ENCODE measurements at regions not wholly inside any gene's neighbourhood (a gene's known extent, or its start where the extent isn't known, plus 50 kb on each side); places are given as distances from the start of the nearest gene placed in this dataset.

DNA sequence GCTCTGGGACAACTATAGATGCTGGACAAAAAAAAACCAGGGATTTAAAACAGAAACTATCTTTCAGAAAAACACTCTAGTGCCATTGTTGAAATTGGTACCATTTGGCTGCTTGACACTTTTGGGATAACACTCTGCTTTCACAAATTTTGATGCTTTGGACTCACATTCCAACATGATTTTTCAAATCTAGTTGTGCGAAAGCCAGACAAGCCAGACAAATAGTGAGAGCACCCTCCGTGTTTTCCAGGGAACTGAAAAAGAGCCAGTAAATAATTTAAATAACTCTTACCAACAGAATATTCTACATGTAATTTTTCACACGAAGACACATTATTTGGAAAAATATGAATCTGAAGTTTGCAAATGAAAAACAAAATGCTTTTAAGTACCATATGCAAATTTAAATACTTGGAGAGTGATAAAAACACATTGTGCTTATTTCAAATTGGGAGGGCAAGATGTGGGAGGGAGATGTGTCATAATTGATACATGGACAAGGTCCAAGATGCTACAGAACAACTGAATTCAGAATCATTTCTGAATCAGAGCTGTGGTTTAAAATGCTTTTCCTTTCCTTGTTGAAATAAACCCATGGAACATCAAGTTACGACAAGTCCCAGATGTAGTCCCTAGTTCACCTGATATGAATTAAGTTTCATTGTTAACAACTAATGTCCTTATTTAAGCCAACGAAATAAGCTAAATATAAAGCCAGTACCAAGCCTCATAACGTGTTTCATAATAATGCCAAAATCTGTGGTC is 144.2 kb upstream of the SOX2 start:
- Histone ChIP-seq H3K27ac (ENCODE audit: low read length) (no peak overlapping the region), H3K9me3 (ENCODE audit: insufficient read depth, low read length) (no peaks in the 10 kb centered on the region), H3K4me1 (ENCODE audit: low read length) (no peaks in the 10 kb centered on the region), H3K9ac (ENCODE audit: low read length) (no peak overlapping the region), H2AFZ (ENCODE audit: low read depth, low read length) (no peak overlapping the region), H3K36me3 (replicated peaks; ENCODE audit: low read depth, low read length) (no peaks in the 10 kb centered on the region), H3K79me2 (ENCODE audit: low read length) (no peaks in the 10 kb centered on the region), H3K27me3 (ENCODE audit: low read depth, low read length) (no peaks in the 10 kb centered on the region), H4K20me1 (ENCODE audit: insufficient read depth, low read length) (no peaks in the 10 kb centered on the region), H3K4me2 (ENCODE audit: low read length) (no peak overlapping the region), H3K4me3 (ENCODE audit: low read length) (no peak overlapping the region)
- TF ChIP-seq CTCF (IDR thresholded peaks at IDR 0.05; ENCODE audit: low read depth, low read length) (no peak), EZH2phosphoT487 (IDR thresholded peaks at IDR 0.05; ENCODE audit: low read depth) (no peak)

GRCh38 chr3:181565416-181565815 is 146.3 kb upstream of the SOX2 start:
- H3K4me3 ChIP-seq (ENCODE audit: low read length), result no peak overlapping the region
- no peak overlapping the region for H3K27ac ChIP-seq (ENCODE audit: low read length)
- TF ChIP-seq EZH2phosphoT487 (IDR thresholded peaks at IDR 0.05; ENCODE audit: low read depth) (no peak), CTCF (IDR thresholded peaks at IDR 0.05; ENCODE audit: low read depth, low read length) (no peak)
- no peak overlapping the region for H3K9ac ChIP-seq (ENCODE audit: low read length)
- no peaks in the 10 kb centered on the region for H3K36me3 ChIP-seq (replicated peaks; ENCODE audit: low read depth, low read length)
- no peak overlapping the region for H3K4me2 ChIP-seq (ENCODE audit: low read length)
- no peaks in the 10 kb centered on the region for H4K20me1 ChIP-seq (ENCODE audit: insufficient read depth, low read length)
- no peaks in the 10 kb centered on the region for H3K27me3 ChIP-seq (ENCODE audit: low read depth, low read length)
- no peaks in the 10 kb centered on the region for H3K79me2 ChIP-seq (ENCODE audit: low read length)
- H3K9me3 ChIP-seq (ENCODE audit: insufficient read depth, low read length), result no peaks in the 10 kb centered on the region
- no peaks in the 10 kb centered on the region for H3K4me1 ChIP-seq (ENCODE audit: low read length)
- H2AFZ ChIP-seq (ENCODE audit: low read depth, low read length), result no peak overlapping the region; the same call in 1 of the 2 replicates

- no peak overlapping the region for H3K27ac ChIP-seq (ENCODE audit: low read length)
- H3K27me3 ChIP-seq (ENCODE audit: low read depth, low read length), result no peaks in the 10 kb centered on the region
- H4K20me1 ChIP-seq (ENCODE audit: insufficient read depth, low read length), result no peaks in the 10 kb centered on the region
- no peaks in the 10 kb centered on the region for H3K79me2 ChIP-seq (ENCODE audit: low read length)
- TF ChIP-seq EZH2phosphoT487 (IDR thresholded peaks at IDR 0.05; ENCODE audit: low read depth) (no peak), CTCF (IDR thresholded peaks at IDR 0.05; ENCODE audit: low read depth, low read length) (no peak)
- H3K4me2 ChIP-seq (ENCODE audit: low read length), result no peak overlapping the region
- H3K4me3 ChIP-seq (ENCODE audit: low read length), result no peak overlapping the region
- H3K4me1 ChIP-seq (ENCODE audit: low read length), result no peaks in the 10 kb centered on the region
- H3K36me3 ChIP-seq (replicated peaks; ENCODE audit: low read depth, low read length), result no peaks in the 10 kb centered on the region
- H2AFZ ChIP-seq (ENCODE audit: low read depth, low read length), result no peak overlapping the region
- H3K9ac ChIP-seq (ENCODE audit: low read length), result no peak overlapping the region
- no peaks in the 10 kb centered on the region for H3K9me3 ChIP-seq (ENCODE audit: insufficient read depth, low read length)
Observed at GRCh38 chr3:181564222-181564621, 147.5 kb upstream of the SOX2 start.

GRCh38 chr3:181561139-181562031 is 150.3 kb upstream of the SOX2 start:
- Histone ChIP-seq H3K9me3 (ENCODE audit: insufficient read depth, low read length) (no peaks in the 10 kb centered on the region), H4K20me1 (ENCODE audit: insufficient read depth, low read length) (no peaks in the 10 kb centered on the region), H3K4me2 (ENCODE audit: low read length) (no peak overlapping the region), H3K4me3 (ENCODE audit: low read length) (no peak overlapping the region), H3K79me2 (ENCODE audit: low read length) (no peaks in the 10 kb centered on the region), H3K27ac (ENCODE audit: low read length) (no peak overlapping the region), H3K4me1 (ENCODE audit: low read length) (no peaks in the 10 kb centered on the region), H3K27me3 (ENCODE audit: low read depth, low read length) (no peaks in the 10 kb centered on the region), H2AFZ (ENCODE audit: low read depth, low read length) (no peak overlapping the region), H3K9ac (ENCODE audit: low read length) (no peak overlapping the region), H3K36me3 (replicated peaks; ENCODE audit: low read depth, low read length) (no peaks in the 10 kb centered on the region)
- TF ChIP-seq CTCF (IDR thresholded peaks at IDR 0.05; ENCODE audit: low read depth, low read length) (no peak), EZH2phosphoT487 (IDR thresholded peaks at IDR 0.05; ENCODE audit: low read depth) (no peak)

All from OCI-LY3 (cell line).